ENCODE measurements at regions not wholly inside any gene's neighbourhood (a gene's known extent, or its start where the extent isn't known, plus 50 kb on each side); places are given as distances from the start of the nearest gene placed in this dataset.

GRCh38 chr11:44418456-44418830, 108.5 kb upstream of the ALX4 start:
- TF ChIP-seq EZH2phosphoT487 (IDR thresholded peaks at IDR 0.05; ENCODE audit: insufficient read depth, low read depth) (no peak), EZH2 (IDR thresholded peaks at IDR 0.05; ENCODE audit: insufficient read depth, poor library complexity, severe bottlenecking) (no peak)

Measured in GM23248 (cell line).